GM12878 (cell line): ENCODE measurements at regions not wholly inside any gene's neighbourhood (a gene's known extent, or its start where the extent isn't known, plus 50 kb on each side); places are given as distances from the start of the nearest gene placed in this dataset.

Source experiments
- ATAC-seq: fragments of 200-7000 bp; cut with Tn5 transposase; 3 replicates; pipeline ENCODE4 v1.9.1; 2020; ENCODE audit warnings: mild to moderate bottlenecking, moderate library complexity
- BruUV-seq: library from RNA; stranded (reverse); fragments of 400-500 nt; replicated peaks from 2 replicates; lab custom pipeline; 2021; lab: Mats Ljungman, UMichigan
- CTCF ChIA-PET: fragments of 300-600 bp; sonication (Branson Sonifier 250); formaldehyde crosslinking; extraction: SDS; loops from one replicate; lab custom pipeline; 2021; ENCODE audit warnings: inconsistent platforms; lab: Yijun Ruan, JAX
- POLR2A ChIA-PET: fragments of 350-600 bp; formaldehyde crosslinking; extraction: SDS; loops from one replicate; lab custom pipeline; 2021; ENCODE audit warnings: inconsistent platforms; lab: Charles Lee
- RAD21 ChIA-PET: fragments of 300-600 bp; sonication (Branson Sonifier 250); formaldehyde crosslinking; loops from one replicate; lab custom pipeline; 2023; ENCODE audit warnings: antibody characterized with exemption; ENCODE audit not compliant: unreplicated experiment; lab: Charles Lee
- SMC1A ChIA-PET: fragments of 300-600 bp; sonication (Branson Sonifier 250); formaldehyde crosslinking; loops from one replicate; lab custom pipeline; 2023; ENCODE audit not compliant: unreplicated experiment, uncharacterized antibody; lab: Charles Lee
- DNase-seq: peaks from one replicate; pipeline ENCODE4 v3.0.0-alpha.2; 2011; ENCODE audit warnings: low read depth, low spot score
- FAIRE-seq: peaks from 3 replicates; lab custom pipeline; 2011; peaks lifted over from hg19 to GRCh38; lab: Jason Lieb, UNC
- H2AFZ ChIP-seq: 2 replicates; pipeline ENCODE4 v1.6.0; 2011; ENCODE audit warnings: low read depth, low read length, control low read depth; ENCODE audit not compliant: control insufficient read depth
- H3K27ac ChIP-seq: 2 replicates; pipeline ENCODE4 v1.5.1; 2011; ENCODE audit warnings: control low read depth; ENCODE audit not compliant: control insufficient read depth, insufficient read depth
- H3K27me3 ChIP-seq, 2 experiments: replicated peaks in 1 of 2; 2 replicates each; pipeline versions ENCODE4 v1.6.0 to v1.6.1; 2011; ENCODE audit warnings: low read length in 1 of 2; ENCODE audit not compliant: control insufficient read depth in 2 of 2, insufficient read depth in 2 of 2
- H3K36me3 ChIP-seq, 2 experiments: 2 replicates each; pipeline ENCODE4 v1.5.1; 2011; ENCODE audit warnings: low read length in 1 of 2; ENCODE audit not compliant: control insufficient read depth in 2 of 2, insufficient read depth in 2 of 2
- H3K4me1 ChIP-seq: 2 replicates; pipeline ENCODE4 v1.6.1; 2011; ENCODE audit warnings: mild to moderate bottlenecking, low read length, moderate library complexity, mixed read lengths; ENCODE audit not compliant: control insufficient read depth, insufficient read depth
- H3K4me2 ChIP-seq: 2 replicates; pipeline ENCODE4 v1.6.0; 2011; ENCODE audit warnings: control low read depth; ENCODE audit not compliant: control insufficient read depth, insufficient read depth
- H3K4me3 ChIP-seq: fragments of 200-600 bp; sonication (generic); 2 replicates; pipeline ENCODE4 v1.5.1; 2016
- H3K79me2 ChIP-seq: 2 replicates; pipeline ENCODE4 v1.6.0; 2011; ENCODE audit warnings: low read length; ENCODE audit not compliant: control insufficient read depth, insufficient read depth
- H3K9ac ChIP-seq: 2 replicates; pipeline ENCODE4 v1.8.0; 2011; ENCODE audit warnings: low read length, control low read depth, mixed read lengths; ENCODE audit not compliant: control insufficient read depth, insufficient read depth
- H3K9me3 ChIP-seq: replicated peaks from 3 replicates; pipeline ENCODE4 v1.5.1; 2011; ENCODE audit warnings: mild to moderate bottlenecking, low read length; ENCODE audit not compliant: control insufficient read depth, insufficient read depth
- H4K20me1 ChIP-seq: 2 replicates; pipeline ENCODE4 v1.6.0; 2011; ENCODE audit not compliant: control insufficient read depth, insufficient read depth
- CHD1 ChIP-seq: IDR thresholded peaks from 2 replicates; pipeline ENCODE4 v1.6.1; 2012; ENCODE audit warnings: low read depth, low read length, improper control_type of control experiment
- EZH2 ChIP-seq: IDR thresholded peaks from 2 replicates; pipeline ENCODE4 v1.6.1; 2012; ENCODE audit warnings: low read depth, mild to moderate bottlenecking, control low read depth, inconsistent platforms, low read length, borderline replicate concordance; ENCODE audit not compliant: control insufficient read depth
- FOXK2 ChIP-seq: fragments of 450-650 bp; IDR thresholded peaks from 2 replicates; pipeline ENCODE4 v1.6.1; 2017; ENCODE audit warnings: mild to moderate bottlenecking, moderate library complexity
- GABPA ChIP-seq: IDR thresholded peaks from 2 replicates; pipeline ENCODE4 v1.6.1; 2014; ENCODE audit warnings: antibody characterized with exemption, low read depth, mild to moderate bottlenecking, inconsistent platforms
- IKZF1 ChIP-seq: fragments of 450-650 bp; conservative IDR thresholded peaks from 2 replicates; pipeline ENCODE4 v1.6.1; 2017; ENCODE audit warnings: antibody characterized with exemption, mild to moderate bottlenecking
- NBN ChIP-seq: fragments of 450-650 bp; IDR thresholded peaks from 2 replicates; pipeline ENCODE4 v1.6.1; 2016
- PAX5 ChIP-seq: IDR thresholded peaks from 2 replicates; pipeline ENCODE4 v1.6.1; 2011; ENCODE audit warnings: low read depth, low read length, borderline replicate concordance
- SREBF1 ChIP-seq: IDR thresholded peaks from 2 replicates; pipeline ENCODE4 v1.6.1; 2012; ENCODE audit warnings: mild to moderate bottlenecking, low read length
- TCF7 ChIP-seq: IDR thresholded peaks from 2 replicates; pipeline ENCODE4 v1.6.1; 2014; ENCODE audit warnings: antibody characterized with exemption, borderline replicate concordance
- ZNF207 ChIP-seq: fragments of 450-650 bp; IDR thresholded peaks from 2 replicates; pipeline ENCODE4 v1.6.1; 2014; ENCODE audit warnings: antibody characterized with exemption, mild to moderate bottlenecking, borderline replicate concordance
- ZNF217 ChIP-seq: fragments of 450-650 bp; IDR thresholded peaks from 2 replicates; pipeline ENCODE4 v1.6.1; 2017; ENCODE audit warnings: antibody characterized with exemption, mild to moderate bottlenecking
- ZZZ3 ChIP-seq: IDR thresholded peaks from 2 replicates; pipeline ENCODE4 v1.6.1; 2011; ENCODE audit warnings: low read depth; ENCODE audit not compliant: control insufficient read depth, insufficient read length
- WGBS: methylation state at CpG from one replicate; pipeline ENCODE4 v1.1.6; 2016; ENCODE audit warnings: low lambda C conversion rate; ENCODE audit not compliant: insufficient replicate concordance, insufficient coverage; ENCODE audit errors: missing lambda C conversion rate; 5-methylcytosine and 5-hydroxymethylcytosine counted together
- in situ Hi-C: fragments of 300-500 bp; cut with MboI; formaldehyde crosslinking; loops from 9 replicates; pipeline ENCODE4 v1.14.3; 2018; ENCODE audit warnings: mixed read lengths
- intact Hi-C: fragments of 100-400 bp; cut with micrococcal nuclease; formaldehyde crosslinking; loops from one replicate; pipeline ENCODE4 v1.14.2; 2022; ENCODE audit not compliant: unreplicated experiment
- TF ChIP-seq, protein P1 (sequence below), 3 experiments: IDR thresholded peaks in 2 of 3; conservative IDR thresholded peaks in 1 of 3; 2 replicates each; pipeline ENCODE4 v1.5.1; 2011; ENCODE audit warnings: low read depth in 3 of 3, low read length in 3 of 3, mild to moderate bottlenecking in 3 of 3, control low read depth in 2 of 3, moderate library complexity in 2 of 3, inconsistent platforms in 1 of 3, mixed read lengths in 1 of 3; ENCODE audit not compliant: control insufficient read depth in 2 of 3, insufficient read depth in 1 of 3; ENCODE audit errors: extremely low read depth in 1 of 3
- TF ChIP-seq, protein P2 (sequence below): fragments of 450-650 bp; conservative IDR thresholded peaks from 2 replicates; pipeline ENCODE4 v1.6.1; 2017; ENCODE audit warnings: mild to moderate bottlenecking, moderate library complexity

DNA sequence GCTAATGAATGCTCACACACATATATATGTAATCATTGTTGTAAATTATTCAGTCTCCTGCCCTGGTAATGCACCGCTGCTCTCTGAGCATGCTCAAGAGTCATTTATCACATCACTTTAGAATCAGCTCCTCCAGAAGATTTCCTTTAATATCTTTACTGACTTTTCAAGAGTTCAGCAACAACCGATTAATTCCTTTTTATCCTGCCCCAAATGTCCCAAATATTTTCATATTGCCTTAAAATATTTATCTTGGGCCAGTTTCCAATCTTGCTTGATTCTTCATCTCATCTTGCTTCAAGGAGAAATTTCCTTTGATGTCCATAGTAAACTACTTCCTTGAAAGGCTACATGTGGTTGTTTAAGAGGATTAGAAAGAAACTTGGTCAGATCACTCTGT lies 132.5 kb downstream of the NHLRC3 start:
- H3K9me3 ChIP-seq: no peaks in the 10 kb centered on the region
- DNase-seq (no peak), FAIRE-seq (no peak)
- WGBS: 31% methylated on average over 2 of the region's 2 CpGs
- no peak overlapping the region for H3K4me3 ChIP-seq
- H3K4me1 ChIP-seq: no peaks in the 10 kb centered on the region
- no TSS peak for BruUV-seq
- ChIA-PET SMC1A (interaction anchor here (0.9 to 1.1 kb wide), 4 partner anchors 12 to 26 kb away, joined by 3 to 5 read pairs (median 3); no protein-coding TSS in a partner anchor), CTCF (interaction anchor here (1.3 kb wide), 1 partner anchor 446 kb away, joined by 3 read pairs; no protein-coding TSS in a partner anchor), POLR2A (no interaction called here)
- H3K27me3 ChIP-seq: peaks cover 0 to 3% of the 10 kb centered on the region in 2 experiments; a peak in 1 of 4 replicates
- H3K36me3 ChIP-seq: no peaks in the 10 kb centered on the region
- in situ Hi-C loops: no loop called here
- TF ChIP-seq ZNF217 (no peak), TCF7 (no peak)
- TF ChIP-seq, all 136 proteins: peak for 0
- RAD21 ChIA-PET: no interaction called here
- H3K27ac ChIP-seq: no peak overlapping the region
- intact Hi-C loops: no loop called here
- no peak overlapping the region for H3K4me2 ChIP-seq
- H2AFZ ChIP-seq: no peak overlapping the region
- no peaks in the 10 kb centered on the region for H3K79me2 ChIP-seq
- no peak for ATAC-seq
- H4K20me1 ChIP-seq: no peaks in the 10 kb centered on the region; the same call in 1 of the 2 replicates
- H3K9ac ChIP-seq: no peak overlapping the region

DNA sequence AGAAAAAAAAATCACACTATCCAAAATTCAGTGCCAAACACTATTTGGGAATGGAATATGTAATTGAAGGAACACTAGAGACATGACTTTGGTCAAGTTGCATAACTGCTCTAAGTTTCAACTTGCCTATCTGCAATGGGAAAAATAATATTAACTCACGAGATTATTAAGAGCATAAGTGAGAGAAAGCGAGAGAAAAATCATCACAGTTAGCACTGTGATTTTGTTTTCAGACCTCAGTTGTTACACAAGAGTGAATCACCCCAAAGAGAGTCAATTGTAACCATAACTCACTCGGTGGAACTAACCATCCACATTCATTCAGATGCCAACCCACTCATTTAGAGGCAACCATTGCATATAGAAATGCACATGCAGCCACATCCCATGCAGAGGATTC lies 147.1 kb downstream of the NHLRC3 start:
- intact Hi-C loops (no loop called here), in situ Hi-C loops (no loop called here)
- ATAC-seq (no peak), FAIRE-seq (no peak), DNase-seq (no peak)
- no peak for TF ChIP-seq SREBF1
- no peak for TF ChIP-seq ZZZ3
- TF ChIP-seq, protein P1, sequence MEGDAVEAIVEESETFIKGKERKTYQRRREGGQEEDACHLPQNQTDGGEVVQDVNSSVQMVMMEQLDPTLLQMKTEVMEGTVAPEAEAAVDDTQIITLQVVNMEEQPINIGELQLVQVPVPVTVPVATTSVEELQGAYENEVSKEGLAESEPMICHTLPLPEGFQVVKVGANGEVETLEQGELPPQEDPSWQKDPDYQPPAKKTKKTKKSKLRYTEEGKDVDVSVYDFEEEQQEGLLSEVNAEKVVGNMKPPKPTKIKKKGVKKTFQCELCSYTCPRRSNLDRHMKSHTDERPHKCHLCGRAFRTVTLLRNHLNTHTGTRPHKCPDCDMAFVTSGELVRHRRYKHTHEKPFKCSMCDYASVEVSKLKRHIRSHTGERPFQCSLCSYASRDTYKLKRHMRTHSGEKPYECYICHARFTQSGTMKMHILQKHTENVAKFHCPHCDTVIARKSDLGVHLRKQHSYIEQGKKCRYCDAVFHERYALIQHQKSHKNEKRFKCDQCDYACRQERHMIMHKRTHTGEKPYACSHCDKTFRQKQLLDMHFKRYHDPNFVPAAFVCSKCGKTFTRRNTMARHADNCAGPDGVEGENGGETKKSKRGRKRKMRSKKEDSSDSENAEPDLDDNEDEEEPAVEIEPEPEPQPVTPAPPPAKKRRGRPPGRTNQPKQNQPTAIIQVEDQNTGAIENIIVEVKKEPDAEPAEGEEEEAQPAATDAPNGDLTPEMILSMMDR (IDR thresholded peaks at IDR 0.05 in 2 of 3, conservative IDR thresholded peaks at IDR 0.05 in 1 of 3; ENCODE audit: control insufficient read depth in 2 of 3, extremely low read depth in 1 of 3, insufficient read depth in 1 of 3, low read depth in 3 of 3, low read length in 3 of 3): no peak
- TF ChIP-seq FOXK2: no peak
- TF ChIP-seq PAX5: no peak
- no peak for TF ChIP-seq CHD1
- TF ChIP-seq NBN: no peak
- TF ChIP-seq, protein P2, sequence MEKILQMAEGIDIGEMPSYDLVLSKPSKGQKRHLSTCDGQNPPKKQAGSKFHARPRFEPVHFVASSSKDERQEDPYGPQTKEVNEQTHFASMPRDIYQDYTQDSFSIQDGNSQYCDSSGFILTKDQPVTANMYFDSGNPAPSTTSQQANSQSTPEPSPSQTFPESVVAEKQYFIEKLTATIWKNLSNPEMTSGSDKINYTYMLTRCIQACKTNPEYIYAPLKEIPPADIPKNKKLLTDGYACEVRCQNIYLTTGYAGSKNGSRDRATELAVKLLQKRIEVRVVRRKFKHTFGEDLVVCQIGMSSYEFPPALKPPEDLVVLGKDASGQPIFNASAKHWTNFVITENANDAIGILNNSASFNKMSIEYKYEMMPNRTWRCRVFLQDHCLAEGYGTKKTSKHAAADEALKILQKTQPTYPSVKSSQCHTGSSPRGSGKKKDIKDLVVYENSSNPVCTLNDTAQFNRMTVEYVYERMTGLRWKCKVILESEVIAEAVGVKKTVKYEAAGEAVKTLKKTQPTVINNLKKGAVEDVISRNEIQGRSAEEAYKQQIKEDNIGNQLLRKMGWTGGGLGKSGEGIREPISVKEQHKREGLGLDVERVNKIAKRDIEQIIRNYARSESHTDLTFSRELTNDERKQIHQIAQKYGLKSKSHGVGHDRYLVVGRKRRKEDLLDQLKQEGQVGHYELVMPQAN: no peak
- no peak for TF ChIP-seq IKZF1
- no peak for TF ChIP-seq GABPA
- no peak for TF ChIP-seq EZH2
- no peak for TF ChIP-seq ZNF207
- Histone ChIP-seq H3K27me3 (no peaks in the 10 kb centered on the region), H2AFZ (no peak overlapping the region), H3K4me3 (no peak overlapping the region), H3K9me3 (no peaks in the 10 kb centered on the region), H4K20me1 (no peaks in the 10 kb centered on the region), H3K36me3 (no peaks in the 10 kb centered on the region), H3K4me2 (no peak overlapping the region), H3K9ac (no peak overlapping the region), H3K4me1 (no peaks in the 10 kb centered on the region), H3K79me2 (no peaks in the 10 kb centered on the region), H3K27ac (no peak overlapping the region)
- POLR2A ChIA-PET: no interaction called here
- RAD21 ChIA-PET: no interaction called here
- SMC1A ChIA-PET: no interaction called here
- 15% methylated on average over 3 of the region's 3 CpGs for WGBS
- BruUV-seq: no TSS peak
- CTCF ChIA-PET: no interaction called here
